OCI-LY3 (cell line): ENCODE measurements at regions not wholly inside any gene's neighbourhood (a gene's known extent, or its start where the extent isn't known, plus 50 kb on each side); places are given as distances from the start of the nearest gene placed in this dataset.

Source experiments
- EZH2phosphoT487 ChIP-seq: fragments of 200-600 bp; shearing (Covaris generic); IDR thresholded peaks from 2 replicates; pipeline ENCODE4 v1.6.1; 2018; ENCODE audit warnings: antibody characterized with exemption, mixed run types, low read depth
- TF ChIP-seq, protein P1 (sequence below): fragments of 200-600, 300-600 bp; sonication (generic); IDR thresholded peaks from 2 replicates; pipeline ENCODE4 v1.5.1; 2014; ENCODE audit warnings: antibody characterized with exemption, low read length, low read depth

DNA sequence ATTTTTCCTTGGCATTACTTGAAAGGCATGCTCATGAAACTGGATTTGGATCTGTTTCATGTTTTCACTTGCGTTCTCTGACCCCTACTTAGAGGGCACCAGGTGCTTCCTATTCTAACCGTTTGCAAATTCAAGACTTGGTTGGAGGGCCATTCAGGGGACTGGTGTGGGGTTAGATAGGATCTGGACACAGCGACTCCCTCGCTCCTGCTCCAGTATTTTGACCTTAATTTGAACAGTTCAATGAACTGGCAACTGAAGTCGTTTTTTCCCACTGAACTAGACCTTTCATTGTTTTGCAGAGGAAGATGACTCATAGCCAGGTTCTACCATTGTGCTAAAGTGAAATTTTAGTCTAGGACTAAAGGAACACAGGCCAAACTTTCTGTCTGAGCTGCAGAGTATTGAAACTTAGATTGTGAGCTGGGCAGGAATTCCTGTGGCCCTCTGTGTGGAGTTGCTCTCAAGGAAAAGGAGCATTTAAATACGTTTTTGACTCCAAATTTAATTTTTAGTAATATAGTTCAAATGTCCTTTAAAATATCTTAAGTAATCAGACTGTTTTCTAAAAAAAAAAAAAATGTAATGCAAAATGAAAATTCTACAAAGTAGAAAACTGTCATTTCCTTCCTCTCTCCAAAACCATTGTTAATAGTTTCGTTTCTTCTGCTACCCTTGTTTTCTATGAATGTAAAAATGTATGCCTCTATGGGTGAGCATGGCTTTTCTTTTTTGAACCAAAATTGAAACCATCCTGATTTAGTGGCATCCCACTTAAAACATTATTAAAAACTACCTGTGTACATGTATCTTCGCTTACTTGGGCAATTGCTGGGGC is 64.8 kb downstream of the UTRN start:
- TF ChIP-seq, protein P1, sequence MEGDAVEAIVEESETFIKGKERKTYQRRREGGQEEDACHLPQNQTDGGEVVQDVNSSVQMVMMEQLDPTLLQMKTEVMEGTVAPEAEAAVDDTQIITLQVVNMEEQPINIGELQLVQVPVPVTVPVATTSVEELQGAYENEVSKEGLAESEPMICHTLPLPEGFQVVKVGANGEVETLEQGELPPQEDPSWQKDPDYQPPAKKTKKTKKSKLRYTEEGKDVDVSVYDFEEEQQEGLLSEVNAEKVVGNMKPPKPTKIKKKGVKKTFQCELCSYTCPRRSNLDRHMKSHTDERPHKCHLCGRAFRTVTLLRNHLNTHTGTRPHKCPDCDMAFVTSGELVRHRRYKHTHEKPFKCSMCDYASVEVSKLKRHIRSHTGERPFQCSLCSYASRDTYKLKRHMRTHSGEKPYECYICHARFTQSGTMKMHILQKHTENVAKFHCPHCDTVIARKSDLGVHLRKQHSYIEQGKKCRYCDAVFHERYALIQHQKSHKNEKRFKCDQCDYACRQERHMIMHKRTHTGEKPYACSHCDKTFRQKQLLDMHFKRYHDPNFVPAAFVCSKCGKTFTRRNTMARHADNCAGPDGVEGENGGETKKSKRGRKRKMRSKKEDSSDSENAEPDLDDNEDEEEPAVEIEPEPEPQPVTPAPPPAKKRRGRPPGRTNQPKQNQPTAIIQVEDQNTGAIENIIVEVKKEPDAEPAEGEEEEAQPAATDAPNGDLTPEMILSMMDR, result no peak
- no peak for TF ChIP-seq EZH2phosphoT487
